Parathyroid adenoma (tissue), 2 donors: ENCODE measurements at regions not wholly inside any gene's neighbourhood (a gene's known extent, or its start where the extent isn't known, plus 50 kb on each side); places are given as distances from the start of the nearest gene placed in this dataset.
"Not testable (repeated sequence)": the region's sequence is repeated elsewhere in the genome, so short reads cannot be mapped to it uniquely, and the experiment has no call there.

Experiments used
- H2AFZ ChIP-seq: fragments of 300-600 bp; sonication (generic); one replicate; pipeline ENCODE4 v1.7.0; 2017; ENCODE audit warnings: antibody characterized with exemption, mild to moderate bottlenecking
- H3K27ac ChIP-seq: fragments of 300-600 bp; sonication (generic); one replicate; pipeline ENCODE4 v1.7.0; 2017
- H3K27me3 ChIP-seq: fragments of 300-600 bp; sonication (generic); one replicate; pipeline ENCODE4 v1.7.0; 2017; ENCODE audit warnings: low read length; ENCODE audit not compliant: control insufficient read depth, insufficient read depth
- H3K36me3 ChIP-seq: fragments of 300-600 bp; sonication (generic); one replicate; pipeline ENCODE4 v1.7.0; 2017; ENCODE audit warnings: low read length; ENCODE audit not compliant: control insufficient read depth, insufficient read depth
- H3K4me1 ChIP-seq: fragments of 300-600 bp; sonication (generic); one replicate; pipeline ENCODE4 v1.7.0; 2017; ENCODE audit warnings: control low read depth
- H3K4me2 ChIP-seq: fragments of 300-600 bp; sonication (generic); one replicate; pipeline ENCODE4 v1.7.0; 2017; ENCODE audit warnings: low read length
- H3K4me3 ChIP-seq: fragments of 300-600 bp; sonication (generic); one replicate; pipeline ENCODE4 v1.7.0; 2017; ENCODE audit warnings: low read depth, low read length
- H3K79me2 ChIP-seq: fragments of 300-600 bp; sonication (generic); one replicate; pipeline ENCODE4 v1.7.0; 2017; ENCODE audit warnings: control low read depth
- H3K9ac ChIP-seq: fragments of 300-600 bp; sonication (generic); one replicate; pipeline ENCODE4 v1.7.0; 2017; ENCODE audit warnings: mild to moderate bottlenecking
- H3K9me3 ChIP-seq: fragments of 300-600 bp; sonication (generic); one replicate; pipeline ENCODE4 v1.7.0; 2017; ENCODE audit warnings: low read length; ENCODE audit not compliant: control insufficient read depth
- TF ChIP-seq, protein P1 (sequence below): fragments of 300-600 bp; sonication (generic); IDR thresholded peaks from one replicate; pipeline ENCODE4 v1.7.0; 2017; ENCODE audit warnings: antibody characterized with exemption, mild to moderate bottlenecking
- donor health status: primary hyperparathyroidism.

GRCh38 chr21:17119466-17120297, 393.2 kb upstream of the CXADR start:
- H3K4me3 ChIP-seq: no peak overlapping the region
- no peaks in the 10 kb centered on the region for H3K4me1 ChIP-seq
- no peaks in the 10 kb centered on the region for H3K27me3 ChIP-seq
- no peak overlapping the region for H2AFZ ChIP-seq
- H3K36me3 ChIP-seq: no peaks in the 10 kb centered on the region
- H3K9ac ChIP-seq: no peak overlapping the region
- H3K27ac ChIP-seq: no peak overlapping the region
- H3K9me3 ChIP-seq: no peaks in the 10 kb centered on the region
- TF ChIP-seq, protein P1, sequence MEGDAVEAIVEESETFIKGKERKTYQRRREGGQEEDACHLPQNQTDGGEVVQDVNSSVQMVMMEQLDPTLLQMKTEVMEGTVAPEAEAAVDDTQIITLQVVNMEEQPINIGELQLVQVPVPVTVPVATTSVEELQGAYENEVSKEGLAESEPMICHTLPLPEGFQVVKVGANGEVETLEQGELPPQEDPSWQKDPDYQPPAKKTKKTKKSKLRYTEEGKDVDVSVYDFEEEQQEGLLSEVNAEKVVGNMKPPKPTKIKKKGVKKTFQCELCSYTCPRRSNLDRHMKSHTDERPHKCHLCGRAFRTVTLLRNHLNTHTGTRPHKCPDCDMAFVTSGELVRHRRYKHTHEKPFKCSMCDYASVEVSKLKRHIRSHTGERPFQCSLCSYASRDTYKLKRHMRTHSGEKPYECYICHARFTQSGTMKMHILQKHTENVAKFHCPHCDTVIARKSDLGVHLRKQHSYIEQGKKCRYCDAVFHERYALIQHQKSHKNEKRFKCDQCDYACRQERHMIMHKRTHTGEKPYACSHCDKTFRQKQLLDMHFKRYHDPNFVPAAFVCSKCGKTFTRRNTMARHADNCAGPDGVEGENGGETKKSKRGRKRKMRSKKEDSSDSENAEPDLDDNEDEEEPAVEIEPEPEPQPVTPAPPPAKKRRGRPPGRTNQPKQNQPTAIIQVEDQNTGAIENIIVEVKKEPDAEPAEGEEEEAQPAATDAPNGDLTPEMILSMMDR: no peak
- no peak overlapping the region for H3K4me2 ChIP-seq
- no peaks in the 10 kb centered on the region for H3K79me2 ChIP-seq

GRCh38 chr21:17127395-17127794, 385.4 kb upstream of the CXADR start:
- H3K9me3 ChIP-seq, H3K27ac ChIP-seq, H3K36me3 ChIP-seq, H3K79me2 ChIP-seq, H3K4me1 ChIP-seq, H2AFZ ChIP-seq, H3K27me3 ChIP-seq, H3K4me3 ChIP-seq, H3K9ac ChIP-seq, H3K4me2 ChIP-seq: not testable (repeated sequence)

DNA sequence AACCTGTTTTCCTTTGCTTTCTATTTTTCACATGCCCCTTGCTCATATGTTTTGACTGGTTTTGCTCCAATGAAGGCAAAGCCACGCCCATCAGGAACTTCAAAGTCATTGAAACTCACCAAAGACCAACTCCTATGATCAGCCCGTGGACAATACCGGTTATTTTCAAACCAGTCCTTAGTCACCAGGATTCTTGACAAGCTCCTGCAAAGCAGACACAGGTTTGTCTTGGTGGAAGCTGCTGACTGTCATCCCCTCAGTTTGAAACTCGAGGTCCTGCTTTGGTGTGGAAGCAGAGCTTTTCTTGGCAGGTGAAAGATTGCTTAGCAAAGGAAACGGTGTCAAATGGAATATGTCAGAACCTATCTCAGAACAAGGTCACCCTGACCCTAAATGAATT, 384.7 kb upstream of the CXADR start:
- Histone ChIP-seq H3K27me3 (no peaks in the 10 kb centered on the region), H3K4me2 (no peak overlapping the region), H3K9me3 (no peaks in the 10 kb centered on the region), H3K36me3 (no peaks in the 10 kb centered on the region), H3K79me2 (no peaks in the 10 kb centered on the region), H2AFZ (no peak overlapping the region), H3K4me3 (no peak overlapping the region), H3K9ac (no peak overlapping the region), H3K4me1 (no peaks in the 10 kb centered on the region), H3K27ac (no peak overlapping the region)
- TF ChIP-seq, protein P1: no peak

DNA sequence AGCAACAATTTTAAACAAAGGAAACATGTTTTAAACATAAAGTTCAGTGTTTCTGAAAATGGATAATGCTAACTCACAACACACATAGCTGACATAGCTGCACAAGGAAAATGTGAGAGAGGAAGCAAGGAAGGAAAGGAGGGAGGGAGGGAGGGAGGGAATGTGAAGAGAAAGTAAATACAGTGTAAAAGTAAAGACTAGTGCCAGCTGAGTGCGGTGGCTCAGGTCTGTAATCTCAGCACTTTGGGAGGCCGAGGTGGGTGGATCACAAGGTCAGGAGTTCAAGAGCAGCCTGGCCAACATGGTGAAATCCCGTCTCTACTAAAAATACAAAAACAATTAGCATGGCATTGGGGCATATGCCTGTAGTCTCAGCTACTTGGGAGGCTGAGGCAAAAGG, 373.7 kb upstream of the CXADR start:
- H3K79me2 ChIP-seq, H3K4me2 ChIP-seq, H2AFZ ChIP-seq, H3K27ac ChIP-seq, H3K4me1 ChIP-seq, H3K4me3 ChIP-seq, H3K27me3 ChIP-seq, H3K9ac ChIP-seq, H3K36me3 ChIP-seq, H3K9me3 ChIP-seq: not testable (repeated sequence)

DNA sequence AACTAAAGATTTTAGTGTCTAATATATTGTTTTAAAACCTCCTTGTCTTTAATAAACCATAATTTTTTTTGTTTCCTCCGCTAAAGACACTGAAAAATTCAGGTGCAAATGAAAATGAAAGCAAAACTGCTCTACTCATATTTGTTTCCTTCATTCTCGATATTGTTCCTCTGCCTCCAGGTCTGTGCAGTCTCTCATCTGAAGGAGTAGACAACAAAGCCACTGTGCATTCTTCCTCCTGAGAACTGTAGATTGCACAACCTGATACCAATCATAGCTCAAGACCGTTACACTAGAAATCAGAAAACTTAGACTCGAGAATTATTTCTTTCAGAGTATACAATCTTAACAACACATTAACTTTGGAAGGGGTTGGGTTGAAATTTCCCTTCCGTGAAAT, 373.1 kb upstream of the CXADR start:
- H3K9ac ChIP-seq: no peak overlapping the region
- H3K9me3 ChIP-seq: no peaks in the 10 kb centered on the region
- no peaks in the 10 kb centered on the region for H3K4me1 ChIP-seq
- no peak overlapping the region for H3K4me3 ChIP-seq
- H3K27ac ChIP-seq: no peak overlapping the region
- no peaks in the 10 kb centered on the region for H3K36me3 ChIP-seq
- H2AFZ ChIP-seq: no peak overlapping the region
- H3K79me2 ChIP-seq: no peaks in the 10 kb centered on the region
- H3K27me3 ChIP-seq: no peaks in the 10 kb centered on the region
- H3K4me2 ChIP-seq: no peak overlapping the region
- TF ChIP-seq, protein P1: no peak

- no peaks in the 10 kb centered on the region for H3K4me1 ChIP-seq
- H3K27me3 ChIP-seq: no peaks in the 10 kb centered on the region
- no peaks in the 10 kb centered on the region for H3K79me2 ChIP-seq
- TF ChIP-seq, protein P1: no peak
- H3K36me3 ChIP-seq: no peaks in the 10 kb centered on the region
- H3K4me3 ChIP-seq: no peak overlapping the region
- H2AFZ ChIP-seq: no peak overlapping the region
- H3K9ac ChIP-seq: no peak overlapping the region
- H3K9me3 ChIP-seq: no peaks in the 10 kb centered on the region
- H3K4me2 ChIP-seq: no peak overlapping the region
- H3K27ac ChIP-seq: no peak overlapping the region
Measured at GRCh38 chr21:17146426-17146825, 366.4 kb upstream of the CXADR start.
